HK-2 (cell line): ENCODE measurements at regions not wholly inside any gene's neighbourhood (a gene's known extent, or its start where the extent isn't known, plus 50 kb on each side); places are given as distances from the start of the nearest gene placed in this dataset.

Experiments used
- DNase-seq: peaks from one replicate; pipeline ENCODE4 v3.0.0-alpha.2; 2018; ENCODE audit not compliant: unreplicated experiment

DNA sequence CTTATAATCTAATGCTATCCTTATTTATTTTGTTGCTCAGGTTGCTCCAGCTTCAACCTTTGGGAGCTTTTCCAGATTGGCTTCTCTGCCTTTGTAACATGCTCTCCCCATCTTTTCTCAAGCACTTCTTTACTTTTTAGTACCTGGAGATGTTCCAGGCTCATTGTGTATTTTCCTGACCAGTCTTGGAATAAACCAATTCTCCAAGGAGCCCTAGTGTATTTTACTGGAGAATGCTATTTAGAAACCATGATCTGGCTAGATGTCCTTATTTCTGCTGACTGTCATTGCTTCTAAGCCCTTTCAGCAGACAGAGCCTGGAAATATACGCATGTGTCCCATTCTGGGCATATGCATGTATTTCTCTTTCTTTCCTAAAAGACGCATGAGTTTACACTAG is 95.7 kb downstream of the EMX2 start:
- no peak for DNase-seq

DNA sequence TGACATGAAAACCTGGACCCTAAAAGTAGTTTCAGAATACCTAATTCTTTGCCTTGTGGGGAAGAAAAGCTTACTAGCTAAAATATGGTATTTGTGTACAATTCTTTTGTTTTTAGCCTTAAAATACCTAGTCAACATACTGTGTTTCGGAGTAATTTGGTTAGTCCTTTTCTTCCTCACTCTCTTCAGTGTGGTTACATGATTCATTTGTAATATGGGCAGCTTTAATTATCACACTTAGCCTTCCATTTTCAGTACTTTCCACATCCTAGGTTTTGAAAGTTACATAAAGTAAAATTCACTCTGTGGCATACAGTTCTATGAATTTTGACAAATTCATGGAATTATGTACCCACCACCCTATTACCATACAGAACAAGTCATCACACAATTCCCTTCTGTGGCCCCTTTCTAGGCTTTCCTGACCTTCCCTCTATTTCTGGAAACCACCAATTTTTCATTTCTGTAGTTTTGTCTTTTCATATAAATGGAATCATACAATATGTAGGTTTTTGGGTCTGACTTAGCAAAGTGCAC is 96.2 kb downstream of the EMX2 start:
- DNase-seq: no peak

DNA sequence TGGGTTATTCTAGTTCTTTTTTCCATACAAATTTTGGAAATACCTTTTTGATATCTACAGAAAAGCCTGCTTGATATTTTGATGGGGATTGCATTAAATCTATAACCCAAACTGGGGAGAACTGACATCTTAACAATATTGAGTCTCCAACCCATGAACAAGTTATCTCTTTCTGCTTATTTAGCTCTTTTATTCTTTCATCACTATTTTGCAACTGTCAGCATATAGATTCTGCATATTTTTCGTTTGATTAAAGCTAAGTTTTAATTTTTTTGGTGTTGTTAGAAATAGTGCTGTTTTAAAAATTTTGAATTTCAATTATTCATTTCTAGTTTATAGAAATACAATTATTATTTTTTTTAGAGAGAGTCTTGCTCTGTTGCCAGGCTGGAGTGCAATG is 97.9 kb downstream of the EMX2 start:
- DNase-seq: no peak

DNA sequence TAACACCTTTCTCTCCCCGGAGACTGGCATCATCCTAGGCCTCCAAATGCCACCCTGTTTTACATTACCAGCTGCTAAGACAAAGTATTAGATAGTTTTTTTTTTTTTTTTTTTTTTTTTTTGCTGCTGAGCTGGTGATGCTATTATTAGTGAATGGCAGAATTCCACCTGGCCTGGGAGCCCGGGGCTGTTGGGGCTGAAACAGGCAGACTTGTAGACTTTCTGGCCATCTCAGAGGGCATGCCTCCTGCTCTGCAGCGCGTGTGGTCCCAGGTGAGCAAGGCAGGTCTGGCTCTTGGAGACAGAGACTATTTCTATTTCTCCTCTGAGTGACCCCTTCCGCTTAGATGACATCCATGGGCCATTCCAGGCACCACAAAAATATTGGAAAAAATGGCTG is 104.2 kb downstream of the EMX2 start:
- DNase-seq: no peak

DNA sequence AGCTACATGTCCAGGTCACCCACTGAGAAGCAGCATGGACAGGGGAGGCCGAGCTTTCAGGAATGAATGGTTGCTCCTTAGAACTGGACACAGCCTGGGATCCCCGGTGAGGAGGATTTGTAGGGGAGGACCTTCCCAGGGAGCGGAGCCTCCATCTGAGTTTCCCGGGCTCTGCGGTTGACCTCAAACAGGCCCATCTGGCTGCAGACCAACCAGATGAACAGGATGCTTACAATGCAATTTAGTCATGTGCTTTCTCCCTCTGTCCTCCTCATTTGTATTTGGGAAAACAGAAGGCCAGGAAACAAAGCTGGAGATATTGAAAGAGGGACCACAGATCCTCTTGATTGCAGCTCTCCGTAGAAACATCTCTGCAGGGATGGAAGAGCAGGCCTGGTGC is 104.8 kb downstream of the EMX2 start:
- DNase-seq: no peak

DNA sequence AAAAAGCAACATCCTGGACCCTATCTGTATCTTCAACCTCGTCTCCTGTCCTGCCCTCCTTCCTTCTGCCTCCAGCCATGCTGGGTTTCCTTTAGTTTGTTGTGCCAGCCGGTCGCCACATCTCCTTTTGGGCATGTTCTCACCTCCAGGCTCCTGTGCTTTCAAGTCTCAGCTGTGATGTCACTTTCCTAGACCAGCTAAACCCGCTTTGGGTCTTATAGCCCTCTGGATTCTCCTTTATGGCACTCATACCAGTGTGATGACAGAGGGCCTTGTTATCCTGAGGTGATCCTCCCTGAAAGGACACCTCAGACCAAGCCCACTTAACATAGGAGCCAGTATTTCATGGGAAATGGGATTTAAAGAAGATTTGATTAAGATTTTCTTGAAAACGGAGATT is 108.6 kb downstream of the EMX2 start:
- DNase-seq: no peak

DNA sequence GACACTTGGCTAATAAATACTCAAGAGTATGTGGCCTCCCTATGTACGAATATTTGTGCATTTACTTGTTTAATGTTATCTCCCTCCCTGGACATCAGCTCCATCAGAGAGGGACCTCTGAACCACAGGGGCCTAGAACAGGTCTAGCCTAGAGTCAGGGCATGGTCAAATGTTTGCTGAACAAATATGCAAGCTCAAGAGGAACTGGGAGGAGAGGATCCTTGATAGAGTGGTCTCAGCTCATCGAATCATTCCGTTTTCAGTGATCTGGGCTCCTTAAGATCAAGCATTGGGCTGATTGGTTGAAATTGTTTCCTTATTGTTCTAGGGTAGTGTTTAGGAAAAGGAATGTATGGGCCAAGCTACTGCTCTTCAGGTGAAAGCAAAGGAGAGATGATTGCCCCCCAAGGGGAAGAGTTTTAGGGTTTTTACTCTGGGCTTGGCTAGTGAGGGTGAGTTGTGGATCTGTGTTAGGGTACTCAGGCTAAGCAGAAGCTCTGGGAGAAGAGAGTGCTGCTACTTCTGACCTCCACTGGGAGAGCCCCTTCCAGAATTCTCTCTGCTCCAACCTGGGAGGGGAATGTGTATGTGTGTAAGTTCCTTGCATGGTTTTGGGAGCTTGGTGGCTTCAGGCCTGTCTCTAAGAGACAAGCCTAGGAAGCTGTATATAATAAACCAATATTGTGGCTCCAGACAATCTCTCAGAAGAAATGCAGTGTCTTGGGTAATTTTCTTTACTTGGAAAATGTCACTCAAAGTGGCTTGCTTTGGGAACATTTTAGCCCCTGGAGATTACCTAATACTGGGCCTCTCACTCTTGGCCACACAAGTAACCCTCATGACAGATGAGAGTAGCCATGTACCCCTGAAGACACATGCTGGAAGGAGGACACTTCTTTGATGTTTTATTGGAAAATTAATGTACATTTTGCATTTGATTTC is 110.0 kb downstream of the EMX2 start:
- DNase-seq: no peak

DNA sequence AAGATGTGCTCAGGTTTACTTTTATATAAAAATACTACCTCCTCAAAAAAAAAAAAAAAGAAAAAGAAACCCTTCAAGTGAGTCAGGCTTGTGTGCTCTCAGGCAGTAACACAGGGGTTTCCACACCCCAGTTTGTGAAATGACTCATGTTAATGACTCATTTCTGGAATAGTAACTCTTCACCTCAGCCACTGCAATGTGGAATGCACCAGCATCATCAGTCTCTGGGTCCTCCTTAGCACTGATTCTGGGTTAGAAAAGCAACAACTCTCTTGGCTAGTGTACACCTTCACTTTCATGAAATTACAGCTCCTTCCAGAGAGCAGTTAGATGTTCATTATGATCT is 110.6 kb downstream of the EMX2 start:
- DNase-seq: peak; percentile 43

DNA sequence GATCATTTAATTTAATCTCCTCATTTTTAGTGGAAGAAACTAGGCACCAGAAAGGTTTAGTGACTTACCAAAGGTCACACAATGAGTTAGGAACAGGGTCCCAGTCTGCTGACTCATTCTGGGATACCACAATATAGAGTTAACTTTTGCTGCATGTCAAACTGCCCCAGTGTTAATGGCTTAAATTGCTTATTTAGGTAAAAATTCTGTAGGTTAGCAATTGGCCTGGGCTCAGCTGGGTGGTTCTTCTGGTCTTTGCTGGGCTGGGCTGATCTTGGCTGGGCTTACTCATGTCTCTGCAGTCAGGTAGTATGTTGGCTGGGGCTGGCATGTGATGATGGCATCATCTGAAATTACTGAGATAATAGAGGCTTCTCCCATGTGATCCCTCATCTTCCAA is 111.6 kb downstream of the EMX2 start:
- no peak for DNase-seq

DNA sequence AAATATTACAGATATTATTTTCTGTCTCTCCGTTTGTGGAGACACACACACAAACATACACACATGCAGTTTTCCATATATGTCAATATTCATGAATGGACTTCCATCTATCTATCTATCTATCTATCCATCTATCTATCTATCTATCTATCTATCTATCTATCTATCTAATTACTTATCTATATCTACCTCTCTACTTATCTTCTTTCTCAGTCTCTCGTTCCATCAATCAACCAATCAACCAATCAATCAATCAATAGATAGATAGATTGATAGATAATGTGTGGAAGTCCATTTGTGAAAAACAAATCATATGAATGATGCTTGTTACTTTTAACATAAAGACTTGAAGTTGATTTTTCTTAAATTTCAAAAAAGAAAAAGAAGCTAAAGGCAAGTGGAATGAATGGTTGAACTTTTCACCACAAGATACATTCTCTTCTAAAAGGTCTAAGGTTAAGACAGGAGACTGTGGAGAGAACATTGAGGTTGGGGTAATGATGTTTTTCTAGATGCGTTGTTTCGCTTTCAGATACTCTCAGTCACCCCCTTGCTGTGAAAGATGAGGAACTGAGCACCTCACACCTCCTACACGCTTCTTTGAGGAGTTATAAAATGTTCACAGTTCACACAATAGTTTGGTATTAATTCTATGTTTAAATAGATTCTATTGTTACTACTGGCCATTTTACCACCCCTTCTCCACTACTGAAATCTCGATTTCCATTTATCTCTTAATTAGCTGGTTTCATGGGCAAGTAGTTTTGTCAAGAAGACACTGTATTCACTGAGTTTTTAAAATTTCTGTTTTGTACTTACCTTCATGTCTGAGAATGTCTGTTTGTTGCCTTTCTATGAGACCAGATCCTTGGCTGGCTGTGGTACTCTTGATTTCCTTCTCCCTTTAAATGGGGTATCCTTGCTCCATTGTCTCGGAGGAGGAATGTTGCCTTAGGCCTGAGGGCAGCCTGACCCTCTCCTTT is 114.1 kb downstream of the EMX2 start:
- no peak for DNase-seq

DNA sequence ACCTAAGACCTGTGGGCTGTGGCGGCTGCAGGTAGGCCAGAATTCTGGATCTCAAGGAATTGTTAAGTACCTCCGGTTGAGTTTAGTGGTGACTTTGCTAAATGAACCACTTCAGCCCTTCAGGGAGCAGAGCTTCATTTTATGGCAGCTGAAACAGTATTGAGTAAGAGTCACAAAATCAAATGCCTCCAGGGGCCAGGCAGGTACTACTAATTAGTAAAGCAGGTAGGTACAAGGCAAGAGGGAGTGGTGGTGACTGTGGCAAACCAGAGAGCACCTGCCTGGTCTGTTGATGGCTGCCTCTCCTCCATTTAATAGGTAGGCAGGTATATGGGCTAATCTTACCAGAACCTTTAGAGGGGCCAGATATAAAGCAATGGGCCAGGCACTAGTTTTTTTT is 118.8 kb downstream of the EMX2 start:
- no peak for DNase-seq

DNA sequence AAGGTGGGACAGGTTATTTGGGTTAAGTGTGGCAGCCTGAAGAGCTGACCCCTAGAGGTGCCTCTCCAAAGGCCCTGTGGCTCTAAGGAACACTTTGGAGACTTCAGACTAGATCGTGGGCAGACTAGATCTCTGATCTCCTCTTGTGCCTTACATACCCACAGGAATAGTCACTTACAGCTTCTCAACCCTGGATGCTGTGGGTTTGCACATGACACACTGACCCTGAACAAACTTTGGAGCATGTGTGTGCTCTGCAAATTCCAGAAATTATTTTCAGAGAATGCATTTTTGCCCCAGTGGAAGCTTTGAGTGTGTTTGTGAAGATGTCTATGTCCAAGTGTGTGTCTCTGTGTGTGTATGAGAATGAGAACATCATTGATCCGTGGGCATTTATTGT is 119.6 kb downstream of the EMX2 start:
- DNase-seq: no peak

DNA sequence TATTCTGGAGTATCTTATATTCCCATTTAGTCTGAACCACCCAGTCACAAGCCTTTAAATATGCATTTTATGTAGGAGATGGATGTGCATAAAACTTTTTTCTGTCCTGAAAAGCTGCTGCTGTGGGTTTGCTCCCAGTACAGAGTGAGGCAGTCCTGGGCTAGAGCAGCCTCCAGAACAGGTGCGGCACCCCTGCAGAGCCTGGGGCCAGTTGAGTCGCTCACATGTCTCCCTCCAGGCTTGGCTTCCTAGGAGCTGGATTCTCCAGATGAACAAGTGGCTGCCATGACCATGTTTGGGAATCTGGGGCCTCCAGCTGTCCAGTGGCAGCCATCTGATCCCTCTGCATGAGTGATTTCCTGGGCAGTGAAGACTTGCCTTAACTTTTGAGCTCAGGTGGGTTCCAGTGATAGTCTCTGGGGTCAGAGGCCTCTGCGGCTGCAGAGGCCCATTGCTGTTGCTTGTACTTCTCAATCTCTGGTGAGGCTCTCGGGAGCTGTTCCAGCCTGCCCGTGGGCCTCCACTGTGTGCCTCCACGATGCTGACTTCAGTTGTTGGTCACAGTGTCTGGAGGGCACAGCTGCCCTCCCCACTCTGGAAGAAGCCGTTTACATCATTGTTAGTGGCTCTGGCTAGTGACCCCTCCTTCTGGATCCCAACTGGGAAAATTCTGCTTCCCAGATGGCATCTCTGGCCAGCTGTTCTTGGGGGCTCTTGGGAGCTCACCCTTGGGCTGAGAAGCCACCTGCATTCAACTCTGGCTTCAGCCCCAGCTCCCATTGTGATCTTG is 120.4 kb downstream of the EMX2 start:
- no peak for DNase-seq

DNA sequence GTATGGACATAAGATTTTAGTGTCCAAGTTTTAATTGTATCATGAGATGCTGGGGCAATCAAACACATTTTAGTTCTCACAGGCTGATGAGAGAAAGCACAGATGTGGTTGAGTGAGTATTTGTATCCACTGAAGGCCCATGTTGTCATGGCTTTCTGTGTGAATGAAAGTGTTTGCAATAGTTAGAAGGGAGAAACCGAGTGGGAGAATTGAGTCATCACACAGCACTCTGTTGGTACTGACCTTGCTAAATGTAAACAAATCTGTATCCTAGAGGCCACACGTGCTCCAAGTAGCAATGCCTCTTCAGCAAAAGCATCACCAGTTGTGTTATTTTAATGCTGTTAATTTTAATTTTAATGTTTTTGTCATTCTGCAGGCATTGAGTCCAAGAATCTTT is 121.2 kb downstream of the EMX2 start:
- no peak for DNase-seq

DNA sequence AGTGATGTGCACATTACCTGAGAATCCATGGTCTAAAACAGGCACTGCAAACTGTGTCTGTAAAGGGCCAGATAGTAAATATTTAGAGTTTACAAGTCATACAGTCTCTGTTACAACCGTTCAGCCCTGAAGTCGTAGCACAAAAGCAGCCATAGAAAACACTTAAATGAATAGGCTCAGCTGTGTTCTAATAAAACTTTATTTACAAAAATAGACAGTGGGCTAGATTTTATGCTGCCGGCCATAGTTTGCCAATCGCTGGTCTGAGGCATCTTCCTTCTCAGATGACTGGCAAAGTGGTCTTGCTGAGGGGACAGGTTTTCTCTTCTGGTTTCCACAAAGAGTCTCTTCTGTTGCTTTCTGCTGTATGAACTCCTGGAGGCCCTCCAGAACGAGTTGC is 121.7 kb downstream of the EMX2 start:
- no peak for DNase-seq

DNA sequence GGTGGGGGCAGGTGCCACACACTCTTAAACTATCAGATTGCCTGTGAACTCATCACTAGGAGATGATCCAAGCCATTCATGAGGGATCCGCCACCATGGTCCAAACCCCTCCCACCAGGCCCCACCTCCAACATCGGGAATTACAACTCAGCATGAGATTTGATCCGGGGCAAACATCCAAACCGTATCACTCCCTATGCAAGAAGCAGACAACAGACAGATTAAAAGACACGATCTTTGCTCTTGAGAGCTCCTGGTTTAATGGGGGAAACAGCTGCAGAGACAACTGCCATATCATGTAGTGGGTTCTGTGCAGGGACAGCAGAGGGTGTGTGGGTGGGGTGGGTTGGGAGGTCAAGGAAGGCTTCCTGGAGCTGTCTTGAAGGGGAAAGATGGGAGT is 123.6 kb downstream of the EMX2 start:
- no peak for DNase-seq

DNA sequence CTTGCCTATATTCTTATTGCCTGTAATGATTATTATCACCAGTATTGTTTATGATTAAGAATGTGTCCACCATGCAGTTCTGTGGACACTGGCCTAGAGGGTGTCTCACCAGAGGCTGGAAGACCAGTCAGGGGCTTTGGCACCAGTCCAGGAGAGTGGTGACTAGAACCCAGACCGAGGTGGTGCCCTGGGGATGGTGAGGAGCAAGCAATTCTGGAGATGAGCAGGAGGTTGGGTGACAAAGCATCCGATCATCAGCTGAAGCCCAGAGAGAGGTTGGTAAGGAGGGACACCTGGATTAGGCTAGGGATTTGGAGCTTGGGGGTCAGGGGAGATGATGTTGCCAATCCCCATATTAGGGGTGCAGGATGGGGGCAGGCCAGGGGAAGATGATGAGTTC is 124.4 kb downstream of the EMX2 start:
- DNase-seq: no peak

DNA sequence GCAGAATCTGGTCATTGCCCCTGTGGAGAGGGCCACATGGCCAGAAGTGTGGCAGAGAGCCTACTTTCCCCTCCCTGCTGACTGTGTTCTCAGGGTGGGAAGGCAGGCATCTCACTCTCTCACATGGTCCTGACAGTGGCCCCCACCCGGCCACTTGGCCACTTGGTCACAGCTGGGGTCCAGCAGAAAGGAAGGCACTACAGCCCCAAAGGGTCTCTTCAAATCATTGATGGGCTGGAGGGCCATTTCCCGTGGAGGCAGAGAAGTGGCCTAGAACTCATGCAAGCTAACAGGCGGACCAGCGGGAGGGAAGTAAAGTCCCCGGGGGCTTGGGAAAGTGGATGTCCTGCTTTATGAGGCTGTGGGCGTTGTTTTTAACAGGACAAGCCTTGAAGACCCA is 125.3 kb downstream of the EMX2 start:
- no peak for DNase-seq

DNA sequence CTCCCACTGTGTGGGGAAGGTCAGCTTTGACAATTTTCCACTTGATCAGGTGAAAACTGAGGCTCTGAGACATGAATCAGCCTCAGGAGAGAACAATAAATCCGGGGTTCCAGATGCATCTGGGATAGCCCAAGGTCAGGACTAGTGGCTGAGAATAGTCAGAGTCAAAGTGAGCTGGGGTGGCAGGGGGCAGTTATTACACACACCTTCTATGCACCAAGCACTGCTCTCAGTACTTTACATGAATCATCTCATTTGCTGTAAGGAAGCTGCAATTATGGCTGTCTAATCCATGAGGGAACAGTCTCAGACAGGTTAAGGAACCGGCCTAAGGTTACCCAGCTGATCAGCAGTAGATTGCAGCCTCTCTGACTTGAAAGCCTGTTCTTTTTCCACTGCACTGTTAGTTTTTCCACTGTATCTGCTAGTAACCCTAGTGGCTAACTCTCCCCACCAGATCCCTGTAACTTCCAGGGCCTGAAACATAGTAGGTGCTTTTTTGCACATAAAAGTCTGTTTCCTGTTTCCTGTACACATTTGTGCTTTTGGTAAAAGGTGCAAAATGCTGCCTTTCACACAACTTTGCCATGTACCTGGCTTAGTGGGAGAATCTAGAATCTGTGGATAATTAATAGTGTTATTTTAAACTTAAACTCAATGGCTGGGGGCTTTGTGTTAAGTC is 125.9 kb downstream of the EMX2 start:
- DNase-seq: no peak

DNA sequence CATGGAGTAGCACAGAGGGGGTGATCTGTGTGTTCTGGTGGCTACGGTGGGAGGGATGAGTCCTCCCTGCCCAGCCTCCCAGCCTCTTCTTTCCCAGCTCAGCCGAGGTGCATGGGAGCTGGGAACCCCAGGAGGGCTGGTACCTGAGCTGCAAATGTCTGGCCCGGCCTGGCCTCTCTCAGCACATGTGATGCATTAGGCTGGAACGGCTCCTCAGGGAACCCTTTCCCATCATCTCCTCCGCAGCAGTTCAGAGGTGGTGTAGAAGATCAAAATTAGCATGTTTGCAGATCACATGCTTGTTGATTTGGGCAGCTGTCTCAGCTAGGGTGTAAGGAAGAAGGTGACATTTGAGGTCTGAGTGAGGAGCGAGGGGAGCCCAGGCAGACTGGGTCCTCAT is 126.6 kb downstream of the EMX2 start:
- no peak for DNase-seq
